Gastrocnemius medialis (tissue), 4 donors: ENCODE measurements at regions not wholly inside any gene's neighbourhood (a gene's known extent, or its start where the extent isn't known, plus 50 kb on each side); places are given as distances from the start of the nearest gene placed in this dataset.

Experiments used
- CTCF ChIP-seq, 5 experiments: fragments of 450-650 bp in 3 of 5; fragments of 200-600 bp in 2 of 5; sonication (generic) in 2 of 5; IDR thresholded peaks in 4 of 5; conservative IDR thresholded peaks in 1 of 5; 1 replicate in 4 of 5; 2 replicates in 1 of 5; pipeline ENCODE4 v1.5.1; 2016 to 2019; ENCODE audit warnings: antibody characterized with exemption in 5 of 5, mild to moderate bottlenecking in 3 of 5, moderate library complexity in 3 of 5
- POLR2A ChIP-seq, 2 donors: fragments of 450-650 bp; IDR thresholded peaks; one replicate each; pipeline ENCODE4 v1.6.1; 2017; ENCODE audit warnings: antibody characterized with exemption in 2 of 2, mild to moderate bottlenecking in 2 of 2, moderate library complexity in 2 of 2

- TF ChIP-seq CTCF (IDR thresholded peaks at IDR 0.05 in 4 of 5, conservative IDR thresholded peaks at IDR 0.05 in 1 of 5) (no peak), POLR2A (IDR thresholded peaks at IDR 0.05) (no peak)
Observed at GRCh38 chr9:106305428-106306133, 557.4 kb upstream of the ZNF462 start.
